ENCODE measurements at regions not wholly inside any gene's neighbourhood (a gene's known extent, or its start where the extent isn't known, plus 50 kb on each side); places are given as distances from the start of the nearest gene placed in this dataset.

DNA sequence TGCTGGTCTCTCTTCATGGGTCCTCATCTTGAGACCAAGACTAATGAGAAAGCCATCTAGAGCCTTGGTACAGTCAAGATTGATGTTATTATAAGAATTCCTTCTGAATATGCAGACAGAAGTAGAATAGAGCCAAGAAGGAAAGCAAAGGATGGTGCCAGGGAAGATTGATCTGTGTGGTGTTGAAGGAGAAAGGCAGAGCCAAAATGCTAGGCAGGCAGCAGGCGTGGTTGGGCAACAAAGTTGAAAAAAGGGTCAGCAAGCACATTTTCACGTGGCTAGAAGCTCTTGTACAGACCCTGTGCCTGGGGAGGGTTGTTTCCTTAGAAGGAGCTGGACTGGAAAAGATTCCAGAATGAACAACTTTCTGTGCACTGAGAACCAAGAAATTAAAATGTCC, 319.7 kb upstream of the ARGLU1 start:
- RAD21 ChIA-PET (ENCODE audit: low non-redundant PET in 1 of 2, low total read pairs in 2 of 2, uncharacterized antibody in 2 of 2, unreplicated experiment in 2 of 2), result no interaction called here
- no peak overlapping the region for H3K4me3 ChIP-seq (replicated peaks in 1 of 2; ENCODE audit: low read depth in 1 of 2, low read length in 2 of 2)
- CTCF ChIA-PET, result no interaction called here
- H3K79me2 ChIP-seq (ENCODE audit: insufficient read depth, low read length), result no peaks in the 10 kb centered on the region
- H3K9ac ChIP-seq (ENCODE audit: low read length), result no peak overlapping the region
- no peak for DNase-seq (ENCODE audit: low read depth, low spot score)
- no peak for ATAC-seq
- no peaks in the 10 kb centered on the region for H3K9me3 ChIP-seq (ENCODE audit: control insufficient read depth in 1 of 2, insufficient read depth in 1 of 2, low read depth in 1 of 2, low read length in 2 of 2)
- POLR2A ChIA-PET, result no interaction called here
- no peaks in the 10 kb centered on the region for H3K9me2 ChIP-seq (ENCODE audit: insufficient read depth)
- BruUV-seq (replicated peaks), result no TSS peak
- no peaks in the 10 kb centered on the region for H3K4me1 ChIP-seq (ENCODE audit: control insufficient read depth in 1 of 2, insufficient read depth in 2 of 2, low read length in 2 of 2)
- H2AFZ ChIP-seq (ENCODE audit: low read depth, low read length, poor library complexity, severe bottlenecking), result no peak overlapping the region
- no peaks in the 10 kb centered on the region for H4K20me1 ChIP-seq (ENCODE audit: insufficient read depth)
- intact Hi-C loops (cut with micrococcal nuclease), result no loop called here
- no peak overlapping the region for H3K4me2 ChIP-seq (ENCODE audit: low read length)
- H3K27me3 ChIP-seq (ENCODE audit: insufficient read depth, low read length), result no peaks in the 10 kb centered on the region
- H3K36me3 ChIP-seq (ENCODE audit: control insufficient read depth in 1 of 2, insufficient read depth in 2 of 2, low read length in 2 of 2), result no peaks in the 10 kb centered on the region
- TF ChIP-seq CBX3 (IDR thresholded peaks at IDR 0.05; ENCODE audit: low read depth) (no peak), SIN3A (IDR thresholded peaks at IDR 0.05; ENCODE audit: low read depth) (no peak), EGR1 (IDR thresholded peaks at IDR 0.05; ENCODE audit: low read depth) (no peak), FOSL1 (IDR thresholded peaks at IDR 0.05; ENCODE audit: low read depth) (no peak)
- H3K27ac ChIP-seq (ENCODE audit: low read depth, low read length), result no peak overlapping the region

- H3K9ac ChIP-seq (ENCODE audit: low read length), result no peak overlapping the region
- H3K27me3 ChIP-seq (ENCODE audit: insufficient read depth, low read length), result peaks cover 6% of the 10 kb centered on the region; the same call in 1 of the 2 replicates
- TF ChIP-seq EGR1 (IDR thresholded peaks at IDR 0.05; ENCODE audit: low read depth) (no peak), RAD21 (IDR thresholded peaks at IDR 0.05; ENCODE audit: low read depth) (no peak), ZNF274 (IDR thresholded peaks at IDR 0.05; ENCODE audit: low read depth, low read length) (no peak), CBX3 (IDR thresholded peaks at IDR 0.05; ENCODE audit: low read depth) (no peak), TCF7L2 (IDR thresholded peaks at IDR 0.05; ENCODE audit: borderline replicate concordance, extremely low read depth, insufficient read depth, insufficient read length) (no peak), SP1 (IDR thresholded peaks at IDR 0.05; ENCODE audit: low read depth) (no peak), ELF1 (IDR thresholded peaks at IDR 0.05; ENCODE audit: borderline replicate concordance, low read depth) (no peak), ZBTB33 (IDR thresholded peaks at IDR 0.05; ENCODE audit: extremely low read depth, insufficient replicate concordance, low read length) (no peak), MAX (IDR thresholded peaks at IDR 0.05) (no peak), SRF (IDR thresholded peaks at IDR 0.05; ENCODE audit: low read depth) (no peak), CEBPB (IDR thresholded peaks at IDR 0.05; ENCODE audit: low read depth) (no peak), POLR2AphosphoS5 (IDR thresholded peaks at IDR 0.05; ENCODE audit: low read depth, low read length) (no peak), FOSL1 (IDR thresholded peaks at IDR 0.05; ENCODE audit: low read depth) (no peak)
- TF ChIP-seq, protein P1, sequence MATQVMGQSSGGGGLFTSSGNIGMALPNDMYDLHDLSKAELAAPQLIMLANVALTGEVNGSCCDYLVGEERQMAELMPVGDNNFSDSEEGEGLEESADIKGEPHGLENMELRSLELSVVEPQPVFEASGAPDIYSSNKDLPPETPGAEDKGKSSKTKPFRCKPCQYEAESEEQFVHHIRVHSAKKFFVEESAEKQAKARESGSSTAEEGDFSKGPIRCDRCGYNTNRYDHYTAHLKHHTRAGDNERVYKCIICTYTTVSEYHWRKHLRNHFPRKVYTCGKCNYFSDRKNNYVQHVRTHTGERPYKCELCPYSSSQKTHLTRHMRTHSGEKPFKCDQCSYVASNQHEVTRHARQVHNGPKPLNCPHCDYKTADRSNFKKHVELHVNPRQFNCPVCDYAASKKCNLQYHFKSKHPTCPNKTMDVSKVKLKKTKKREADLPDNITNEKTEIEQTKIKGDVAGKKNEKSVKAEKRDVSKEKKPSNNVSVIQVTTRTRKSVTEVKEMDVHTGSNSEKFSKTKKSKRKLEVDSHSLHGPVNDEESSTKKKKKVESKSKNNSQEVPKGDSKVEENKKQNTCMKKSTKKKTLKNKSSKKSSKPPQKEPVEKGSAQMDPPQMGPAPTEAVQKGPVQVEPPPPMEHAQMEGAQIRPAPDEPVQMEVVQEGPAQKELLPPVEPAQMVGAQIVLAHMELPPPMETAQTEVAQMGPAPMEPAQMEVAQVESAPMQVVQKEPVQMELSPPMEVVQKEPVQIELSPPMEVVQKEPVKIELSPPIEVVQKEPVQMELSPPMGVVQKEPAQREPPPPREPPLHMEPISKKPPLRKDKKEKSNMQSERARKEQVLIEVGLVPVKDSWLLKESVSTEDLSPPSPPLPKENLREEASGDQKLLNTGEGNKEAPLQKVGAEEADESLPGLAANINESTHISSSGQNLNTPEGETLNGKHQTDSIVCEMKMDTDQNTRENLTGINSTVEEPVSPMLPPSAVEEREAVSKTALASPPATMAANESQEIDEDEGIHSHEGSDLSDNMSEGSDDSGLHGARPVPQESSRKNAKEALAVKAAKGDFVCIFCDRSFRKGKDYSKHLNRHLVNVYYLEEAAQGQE (IDR thresholded peaks at IDR 0.05; ENCODE audit: low read depth), result no peak
- H3K4me2 ChIP-seq (ENCODE audit: low read length), result no peak overlapping the region
- POLR2A ChIA-PET, result no interaction called here
- no peaks in the 10 kb centered on the region for H3K4me1 ChIP-seq (ENCODE audit: control insufficient read depth in 1 of 2, insufficient read depth in 2 of 2, low read length in 2 of 2)
- CTCF ChIA-PET, result no interaction called here
- no peak overlapping the region for H3K4me3 ChIP-seq (replicated peaks in 1 of 2; ENCODE audit: low read depth in 1 of 2, low read length in 2 of 2)
- DNase-seq (ENCODE audit: low read depth, low spot score) (no peak), ATAC-seq (no peak)
- H3K27ac ChIP-seq (ENCODE audit: low read depth, low read length), result no peak overlapping the region
- intact Hi-C loops (cut with micrococcal nuclease), result no loop called here
- no peak overlapping the region for H2AFZ ChIP-seq (ENCODE audit: low read depth, low read length, poor library complexity, severe bottlenecking)
- no peaks in the 10 kb centered on the region for H4K20me1 ChIP-seq (ENCODE audit: insufficient read depth)
- H3K9me2 ChIP-seq (ENCODE audit: insufficient read depth), result no peaks in the 10 kb centered on the region
- H3K79me2 ChIP-seq (ENCODE audit: insufficient read depth, low read length), result no peaks in the 10 kb centered on the region
- BruUV-seq (replicated peaks), result no TSS peak
- H3K36me3 ChIP-seq (ENCODE audit: control insufficient read depth in 1 of 2, insufficient read depth in 2 of 2, low read length in 2 of 2), result no peaks in the 10 kb centered on the region
- RAD21 ChIA-PET (ENCODE audit: low non-redundant PET in 1 of 2, low total read pairs in 2 of 2, uncharacterized antibody in 2 of 2, unreplicated experiment in 2 of 2), result no interaction called here
- no peaks in the 10 kb centered on the region for H3K9me3 ChIP-seq (ENCODE audit: control insufficient read depth in 1 of 2, insufficient read depth in 1 of 2, low read depth in 1 of 2, low read length in 2 of 2)
Measured at GRCh38 chr13:106883976-106884375, 316.0 kb upstream of the ARGLU1 start.
